HEK293T (cell line): ENCODE measurements at regions not wholly inside any gene's neighbourhood (a gene's known extent, or its start where the extent isn't known, plus 50 kb on each side); places are given as distances from the start of the nearest gene placed in this dataset.

ENCODE experiments used
- BHLHE40 ChIP-seq: fragments of 450-650 bp; IDR thresholded peaks from 2 replicates; pipeline ENCODE4 v1.6.1; 2016; ENCODE audit warnings: mild to moderate bottlenecking, moderate library complexity, borderline replicate concordance
- FOXA1 ChIP-seq: fragments of 450-650 bp; IDR thresholded peaks from 2 replicates; pipeline ENCODE4 v1.6.1; 2016; ENCODE audit warnings: mild to moderate bottlenecking
- SP1 ChIP-seq: fragments of 450-650 bp; IDR thresholded peaks from 2 replicates; pipeline ENCODE4 v1.6.1; 2017
- SUZ12 ChIP-seq: fragments of 450-650 bp; IDR thresholded peaks from 2 replicates; pipeline ENCODE4 v1.6.1; 2016; ENCODE audit warnings: mild to moderate bottlenecking
- TARDBP ChIP-seq: fragments of 450-650 bp; IDR thresholded peaks from 2 replicates; pipeline ENCODE4 v1.6.1; 2016

DNA sequence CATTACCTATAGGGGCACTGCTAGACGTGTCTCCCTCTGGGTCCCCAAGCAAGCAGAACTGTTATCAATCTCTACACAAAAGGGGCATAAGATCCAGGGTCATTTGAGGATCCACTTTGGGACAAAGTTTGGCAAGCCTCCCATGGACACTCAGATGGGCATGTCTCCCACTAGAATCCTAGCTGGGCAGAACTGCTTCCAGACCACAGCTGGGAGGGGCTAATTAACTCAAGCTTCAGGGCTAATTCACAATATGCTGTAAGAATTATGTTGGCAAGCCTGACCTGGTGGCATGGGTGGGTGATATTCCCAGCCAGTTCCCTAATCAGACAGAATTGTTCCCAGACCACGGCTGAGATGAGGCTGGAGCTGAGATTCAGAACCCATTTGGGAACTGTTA, 738.4 kb upstream of the FZD8 start:
- TF ChIP-seq SUZ12 (no peak), SP1 (no peak), BHLHE40 (no peak), TARDBP (no peak), FOXA1 (no peak)
